ENCODE measurements at regions not wholly inside any gene's neighbourhood (a gene's known extent, or its start where the extent isn't known, plus 50 kb on each side); places are given as distances from the start of the nearest gene placed in this dataset.
A peak's percentile ranks its signal among the peaks of the same experiment; 100 is the strongest.

GRCh38 chr18:44584900-44585299 lies 95.8 kb upstream of the SETBP1 start:
- H3K4me1 ChIP-seq, result no peaks in the 10 kb centered on the region
- intact Hi-C loops (cut with DNase I), result no loop called here
- no peak overlapping the region for H3K4me3 ChIP-seq
- no peaks in the 10 kb centered on the region for H3K36me3 ChIP-seq
- no peaks in the 10 kb centered on the region for H3K27me3 ChIP-seq (ENCODE audit: low read depth)
- TF ChIP-seq CTCF (IDR thresholded peaks at IDR 0.05), result no peak
- DNase-seq, result no peak
- H3K9me3 ChIP-seq, result no peaks in the 10 kb centered on the region
- ATAC-seq, result no peak
- no peak overlapping the region for H3K27ac ChIP-seq

- Histone ChIP-seq H3K36me3 (no peaks in the 10 kb centered on the region), H3K27ac (no peak overlapping the region), H3K9me3 (no peaks in the 10 kb centered on the region), H3K4me1 (no peaks in the 10 kb centered on the region), H3K4me3 (no peak overlapping the region), H3K27me3 (ENCODE audit: low read depth) (no peaks in the 10 kb centered on the region)
- ATAC-seq, result no peak
- no peak for TF ChIP-seq CTCF (IDR thresholded peaks at IDR 0.05)
- no peak for DNase-seq
- intact Hi-C loops (cut with DNase I), result no loop called here
These were observed 93.7 kb upstream of the SETBP1 start for GRCh38 chr18:44586782-44587524.

GRCh38 chr18:44588508-44588907 lies 92.2 kb upstream of the SETBP1 start:
- Histone ChIP-seq H3K4me1 (no peaks in the 10 kb centered on the region), H3K27me3 (ENCODE audit: low read depth) (no peaks in the 10 kb centered on the region), H3K27ac (no peak overlapping the region), H3K36me3 (no peaks in the 10 kb centered on the region), H3K4me3 (no peak overlapping the region), H3K9me3 (no peaks in the 10 kb centered on the region)
- intact Hi-C loops (cut with DNase I), result no loop called here
- no peak for ATAC-seq
- no peak for DNase-seq
- TF ChIP-seq CTCF (IDR thresholded peaks at IDR 0.05), result no peak

GRCh38 chr18:44589693-44590355 lies 90.9 kb upstream of the SETBP1 start:
- H3K36me3 ChIP-seq, result no peaks in the 10 kb centered on the region
- no peaks in the 10 kb centered on the region for H3K4me1 ChIP-seq
- H3K27me3 ChIP-seq (ENCODE audit: low read depth), result no peaks in the 10 kb centered on the region
- H3K27ac ChIP-seq, result no peak overlapping the region
- H3K9me3 ChIP-seq, result no peaks in the 10 kb centered on the region
- ATAC-seq (peak in 1 of 2 donors; percentile 39), DNase-seq (no peak)
- TF ChIP-seq CTCF (IDR thresholded peaks at IDR 0.05), result no peak
- H3K4me3 ChIP-seq, result no peak overlapping the region
- intact Hi-C loops (cut with DNase I), result no loop called here

- H3K4me1 ChIP-seq, result no peaks in the 10 kb centered on the region
- no peaks in the 10 kb centered on the region for H3K9me3 ChIP-seq
- H3K27me3 ChIP-seq (ENCODE audit: low read depth), result no peaks in the 10 kb centered on the region
- ATAC-seq (no peak), DNase-seq (no peak)
- no peak for TF ChIP-seq CTCF (IDR thresholded peaks at IDR 0.05)
- no peak overlapping the region for H3K4me3 ChIP-seq
- no peaks in the 10 kb centered on the region for H3K36me3 ChIP-seq
- no peak overlapping the region for H3K27ac ChIP-seq
- intact Hi-C loops (cut with DNase I), result no loop called here
These were observed 89.6 kb upstream of the SETBP1 start for GRCh38 chr18:44590956-44591670.

Data from lower lobe of right lung (tissue), 2 donors.